Sciatic nerve (tissue), 2 donors: ENCODE measurements at regions not wholly inside any gene's neighbourhood (a gene's known extent, or its start where the extent isn't known, plus 50 kb on each side); places are given as distances from the start of the nearest gene placed in this dataset.

Experiments used
- ATAC-seq: fragments of 200-7000 bp; cut with Tn5 transposase; one replicate; pipeline ENCODE4 v1.9.1; 2020; ENCODE audit warnings: mild to moderate bottlenecking, moderate library complexity
- DNase-seq: peaks from one replicate; pipeline ENCODE4 v3.0.0-alpha.2; 2020; ENCODE audit warnings: low spot score
- intact Hi-C: fragments of 100-400 bp; cut with DNase I; formaldehyde crosslinking; loops from one replicate; pipeline ENCODE4 v1.14.2; 2022
- donor health status: DM: no; HTN: no; CAD: no.
- donor health status: DM: no; HTN: no; CAD: no.

- no peak for DNase-seq
- ATAC-seq = peak; percentile 68
Measured at GRCh38 chr5:135645336-135646180, 66.8 kb upstream of the CXCL14 start.

GRCh38 chr5:135644816-135645215 lies 66.0 kb upstream of the CXCL14 start:
- DNase-seq = no peak
- intact Hi-C loops = no loop called here
- no peak for ATAC-seq

More at GRCh38 chr5:135645336-135646180, 66.8 kb upstream of the CXCL14 start:
- intact Hi-C loops = no loop called here

GRCh38 chr5:135643881-135644766 lies 65.3 kb upstream of the CXCL14 start:
- no peak for ATAC-seq

GRCh38 chr5:135642934-135643333 lies 64.1 kb upstream of the CXCL14 start:
- intact Hi-C loops = no loop called here
- DNase-seq (no peak), ATAC-seq (no peak)

More at GRCh38 chr5:135643881-135644766, 65.3 kb upstream of the CXCL14 start:
- intact Hi-C loops = no loop called here
- DNase-seq = no peak

GRCh38 chr5:135642488-135642870 lies 63.7 kb upstream of the CXCL14 start:
- ATAC-seq (no peak), DNase-seq (no peak)
- intact Hi-C loops = no loop called here

- DNase-seq = no peak
- intact Hi-C loops = no loop called here
- ATAC-seq = peak; percentile 44
Measured at GRCh38 chr5:135641734-135642487, 63.1 kb upstream of the CXCL14 start.

GRCh38 chr5:135641319-135641718 lies 62.5 kb upstream of the CXCL14 start:
- intact Hi-C loops = no loop called here
- no peak for ATAC-seq

GRCh38 chr5:135635451-135635850 lies 56.7 kb upstream of the CXCL14 start:
- DNase-seq (no peak), ATAC-seq (no peak)
- intact Hi-C loops = no loop called here

More at GRCh38 chr5:135641319-135641718, 62.5 kb upstream of the CXCL14 start:
- no peak for DNase-seq

- DNase-seq (no peak), ATAC-seq (no peak)
- intact Hi-C loops = no loop called here
Measured at GRCh38 chr5:135632798-135633197, 54.0 kb upstream of the CXCL14 start.

GRCh38 chr5:135631391-135631790 lies 52.6 kb upstream of the CXCL14 start:
- no peak for DNase-seq
- no peak for ATAC-seq
- intact Hi-C loops = no loop called here

- DNase-seq = no peak
- no peak for ATAC-seq
- intact Hi-C loops = no loop called here
Measured at GRCh38 chr5:135629666-135630065, 50.9 kb upstream of the CXCL14 start.

- intact Hi-C loops = no loop called here
- DNase-seq (no peak), ATAC-seq (no peak)
Measured at GRCh38 chr5:135628771-135629563, 50.2 kb upstream of the CXCL14 start.
